ENCODE measurements at regions not wholly inside any gene's neighbourhood (a gene's known extent, or its start where the extent isn't known, plus 50 kb on each side); places are given as distances from the start of the nearest gene placed in this dataset.

DNA sequence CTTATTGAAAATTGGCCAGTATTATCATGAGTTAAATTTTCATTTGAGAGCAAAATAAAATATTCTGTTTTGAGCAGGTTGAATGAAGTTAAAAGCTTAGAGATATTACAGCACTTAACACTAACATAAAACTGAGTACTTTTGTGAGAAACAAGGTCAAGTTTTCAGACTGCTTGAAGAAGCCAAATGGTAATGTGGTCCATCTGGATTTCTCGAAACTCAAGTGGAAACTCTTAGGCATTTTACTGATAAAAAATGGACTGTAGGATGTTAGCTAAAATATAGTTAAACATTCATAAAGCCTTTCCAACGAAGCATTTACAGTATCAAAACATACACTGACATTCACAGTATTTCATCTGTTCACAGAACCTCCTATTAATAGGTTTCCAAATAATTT is 528.1 kb upstream of the SEMA3D start:
- TF ChIP-seq, protein P1, sequence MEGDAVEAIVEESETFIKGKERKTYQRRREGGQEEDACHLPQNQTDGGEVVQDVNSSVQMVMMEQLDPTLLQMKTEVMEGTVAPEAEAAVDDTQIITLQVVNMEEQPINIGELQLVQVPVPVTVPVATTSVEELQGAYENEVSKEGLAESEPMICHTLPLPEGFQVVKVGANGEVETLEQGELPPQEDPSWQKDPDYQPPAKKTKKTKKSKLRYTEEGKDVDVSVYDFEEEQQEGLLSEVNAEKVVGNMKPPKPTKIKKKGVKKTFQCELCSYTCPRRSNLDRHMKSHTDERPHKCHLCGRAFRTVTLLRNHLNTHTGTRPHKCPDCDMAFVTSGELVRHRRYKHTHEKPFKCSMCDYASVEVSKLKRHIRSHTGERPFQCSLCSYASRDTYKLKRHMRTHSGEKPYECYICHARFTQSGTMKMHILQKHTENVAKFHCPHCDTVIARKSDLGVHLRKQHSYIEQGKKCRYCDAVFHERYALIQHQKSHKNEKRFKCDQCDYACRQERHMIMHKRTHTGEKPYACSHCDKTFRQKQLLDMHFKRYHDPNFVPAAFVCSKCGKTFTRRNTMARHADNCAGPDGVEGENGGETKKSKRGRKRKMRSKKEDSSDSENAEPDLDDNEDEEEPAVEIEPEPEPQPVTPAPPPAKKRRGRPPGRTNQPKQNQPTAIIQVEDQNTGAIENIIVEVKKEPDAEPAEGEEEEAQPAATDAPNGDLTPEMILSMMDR (IDR thresholded peaks at IDR 0.05), result no peak
- TF ChIP-seq POLR2A (IDR thresholded peaks at IDR 0.05), result no peak

All from esophagus squamous epithelium (tissue), 4 donors.